ENCODE measurements at regions not wholly inside any gene's neighbourhood (a gene's known extent, or its start where the extent isn't known, plus 50 kb on each side); places are given as distances from the start of the nearest gene placed in this dataset.

DNA sequence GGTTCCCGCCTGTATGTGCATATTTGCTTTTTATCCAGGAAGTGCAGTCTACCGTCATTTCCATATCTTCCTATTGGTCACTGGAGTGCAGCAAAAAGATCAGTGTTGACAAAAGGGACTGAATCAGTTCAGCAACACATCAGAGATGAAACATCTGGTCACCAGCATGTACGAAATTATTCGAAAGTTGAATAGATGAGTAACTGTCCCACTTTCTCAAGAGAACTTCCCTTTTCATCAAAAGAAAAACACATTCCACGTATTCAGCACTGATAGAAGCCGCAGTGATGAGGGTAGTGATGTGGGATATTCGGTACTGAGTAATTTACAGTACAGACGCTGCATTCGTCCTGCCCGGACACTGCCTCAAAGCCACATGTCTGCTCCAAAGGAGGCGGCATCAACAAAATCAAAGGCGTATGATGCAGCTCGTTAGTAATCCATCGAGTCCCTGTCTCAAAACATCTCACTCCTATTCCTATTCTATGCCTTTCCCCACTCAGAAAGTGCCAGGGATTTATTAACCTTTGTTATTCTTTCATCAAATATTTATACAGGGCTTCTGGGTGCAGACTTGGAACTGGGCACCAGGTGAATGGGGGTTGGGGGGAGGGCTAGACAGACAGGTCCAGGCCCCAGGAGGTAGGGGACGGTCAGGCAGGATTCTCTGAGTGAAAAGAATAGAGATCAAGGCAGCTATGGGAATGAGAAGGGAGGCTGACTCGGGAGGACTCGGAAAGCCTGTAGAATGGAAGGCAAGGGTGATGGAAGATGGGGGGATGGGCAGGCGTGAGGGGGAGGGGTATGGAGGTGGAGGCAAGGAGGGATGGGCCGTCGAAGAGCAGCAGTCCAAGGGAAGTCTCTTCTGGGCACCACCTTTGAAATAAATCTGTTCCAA, 79.5 kb upstream of the SLC45A1 start (continued):
- TF ChIP-seq, protein P1, sequence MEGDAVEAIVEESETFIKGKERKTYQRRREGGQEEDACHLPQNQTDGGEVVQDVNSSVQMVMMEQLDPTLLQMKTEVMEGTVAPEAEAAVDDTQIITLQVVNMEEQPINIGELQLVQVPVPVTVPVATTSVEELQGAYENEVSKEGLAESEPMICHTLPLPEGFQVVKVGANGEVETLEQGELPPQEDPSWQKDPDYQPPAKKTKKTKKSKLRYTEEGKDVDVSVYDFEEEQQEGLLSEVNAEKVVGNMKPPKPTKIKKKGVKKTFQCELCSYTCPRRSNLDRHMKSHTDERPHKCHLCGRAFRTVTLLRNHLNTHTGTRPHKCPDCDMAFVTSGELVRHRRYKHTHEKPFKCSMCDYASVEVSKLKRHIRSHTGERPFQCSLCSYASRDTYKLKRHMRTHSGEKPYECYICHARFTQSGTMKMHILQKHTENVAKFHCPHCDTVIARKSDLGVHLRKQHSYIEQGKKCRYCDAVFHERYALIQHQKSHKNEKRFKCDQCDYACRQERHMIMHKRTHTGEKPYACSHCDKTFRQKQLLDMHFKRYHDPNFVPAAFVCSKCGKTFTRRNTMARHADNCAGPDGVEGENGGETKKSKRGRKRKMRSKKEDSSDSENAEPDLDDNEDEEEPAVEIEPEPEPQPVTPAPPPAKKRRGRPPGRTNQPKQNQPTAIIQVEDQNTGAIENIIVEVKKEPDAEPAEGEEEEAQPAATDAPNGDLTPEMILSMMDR (conservative IDR thresholded peaks at IDR 0.05; ENCODE audit: low read depth, low read length) = no peak
- peak; percentile 79 for TF ChIP-seq FOS (IDR thresholded peaks at IDR 0.05; ENCODE audit: low read depth, low read length)
- peak; percentile 45; the same call in 1 of the 2 replicates for TF ChIP-seq POLR2A (IDR thresholded peaks at IDR 0.05; ENCODE audit: low read depth, low read length)
- no peak for TF ChIP-seq CHD1 (IDR thresholded peaks at IDR 0.05; ENCODE audit: low read depth, low read length)
